ENCODE measurements at regions not wholly inside any gene's neighbourhood (a gene's known extent, or its start where the extent isn't known, plus 50 kb on each side); places are given as distances from the start of the nearest gene placed in this dataset.

DNA sequence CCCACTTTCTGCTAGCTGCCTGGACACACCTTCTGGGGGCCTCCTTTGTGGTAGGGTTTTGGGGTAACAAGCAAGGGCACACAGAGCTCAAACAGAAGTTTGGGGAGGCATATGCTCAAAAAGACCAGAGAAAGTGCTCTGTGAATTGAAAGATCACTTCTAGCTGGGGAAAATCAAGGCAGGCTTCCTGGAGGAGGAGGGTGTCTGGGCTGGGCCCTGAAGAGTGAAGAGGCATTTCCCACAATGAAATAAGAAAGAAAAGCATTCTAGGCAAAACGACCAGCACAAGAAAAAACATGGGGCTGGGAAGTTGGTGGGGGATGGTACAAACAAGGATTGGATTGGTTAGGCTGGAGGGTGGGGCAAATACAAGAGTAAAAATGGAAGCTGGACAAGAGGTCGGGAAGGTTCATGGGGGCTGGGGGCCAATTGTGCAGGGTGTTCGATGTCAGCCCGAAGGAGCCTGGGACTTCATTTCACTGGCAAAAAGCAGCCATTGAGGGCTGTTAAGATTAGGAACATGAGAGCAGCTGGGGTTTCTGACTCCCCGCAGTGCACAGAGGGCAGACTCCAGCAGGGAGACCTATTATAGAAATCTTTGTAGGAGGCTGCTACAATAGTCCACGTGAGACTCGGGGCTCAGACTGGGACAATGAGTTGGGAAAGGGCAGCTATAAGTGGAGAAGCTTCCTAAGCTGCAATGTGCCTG is 51.5 kb upstream of the CMKLR1 start:
- TF ChIP-seq TEAD1 (CRISPR knock-in tag; IDR thresholded peaks at IDR 0.05): no peak
- no peak for TF ChIP-seq NR3C1 (CRISPR knock-in tag; conservative IDR thresholded peaks at IDR 0.05; ENCODE audit: low read depth)
- no peak for TF ChIP-seq SMAD4 (CRISPR knock-in tag; IDR thresholded peaks at IDR 0.05)
- TF ChIP-seq, protein P1, sequence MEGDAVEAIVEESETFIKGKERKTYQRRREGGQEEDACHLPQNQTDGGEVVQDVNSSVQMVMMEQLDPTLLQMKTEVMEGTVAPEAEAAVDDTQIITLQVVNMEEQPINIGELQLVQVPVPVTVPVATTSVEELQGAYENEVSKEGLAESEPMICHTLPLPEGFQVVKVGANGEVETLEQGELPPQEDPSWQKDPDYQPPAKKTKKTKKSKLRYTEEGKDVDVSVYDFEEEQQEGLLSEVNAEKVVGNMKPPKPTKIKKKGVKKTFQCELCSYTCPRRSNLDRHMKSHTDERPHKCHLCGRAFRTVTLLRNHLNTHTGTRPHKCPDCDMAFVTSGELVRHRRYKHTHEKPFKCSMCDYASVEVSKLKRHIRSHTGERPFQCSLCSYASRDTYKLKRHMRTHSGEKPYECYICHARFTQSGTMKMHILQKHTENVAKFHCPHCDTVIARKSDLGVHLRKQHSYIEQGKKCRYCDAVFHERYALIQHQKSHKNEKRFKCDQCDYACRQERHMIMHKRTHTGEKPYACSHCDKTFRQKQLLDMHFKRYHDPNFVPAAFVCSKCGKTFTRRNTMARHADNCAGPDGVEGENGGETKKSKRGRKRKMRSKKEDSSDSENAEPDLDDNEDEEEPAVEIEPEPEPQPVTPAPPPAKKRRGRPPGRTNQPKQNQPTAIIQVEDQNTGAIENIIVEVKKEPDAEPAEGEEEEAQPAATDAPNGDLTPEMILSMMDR (IDR thresholded peaks at IDR 0.05): no peak
- TF ChIP-seq, protein P2, sequence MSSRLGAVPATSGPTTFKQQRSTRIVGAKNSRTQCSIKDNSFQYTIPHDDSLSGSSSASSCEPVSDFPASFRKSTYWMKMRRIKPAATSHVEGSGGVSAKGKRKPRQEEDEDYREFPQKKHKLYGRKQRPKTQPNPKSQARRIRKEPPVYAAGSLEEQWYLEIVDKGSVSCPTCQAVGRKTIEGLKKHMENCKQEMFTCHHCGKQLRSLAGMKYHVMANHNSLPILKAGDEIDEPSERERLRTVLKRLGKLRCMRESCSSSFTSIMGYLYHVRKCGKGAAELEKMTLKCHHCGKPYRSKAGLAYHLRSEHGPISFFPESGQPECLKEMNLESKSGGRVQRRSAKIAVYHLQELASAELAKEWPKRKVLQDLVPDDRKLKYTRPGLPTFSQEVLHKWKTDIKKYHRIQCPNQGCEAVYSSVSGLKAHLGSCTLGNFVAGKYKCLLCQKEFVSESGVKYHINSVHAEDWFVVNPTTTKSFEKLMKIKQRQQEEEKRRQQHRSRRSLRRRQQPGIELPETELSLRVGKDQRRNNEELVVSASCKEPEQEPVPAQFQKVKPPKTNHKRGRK (CRISPR knock-in tag; IDR thresholded peaks at IDR 0.05; ENCODE audit: borderline replicate concordance): no peak
